HepG2 (cell line): ENCODE measurements at regions not wholly inside any gene's neighbourhood (a gene's known extent, or its start where the extent isn't known, plus 50 kb on each side); places are given as distances from the start of the nearest gene placed in this dataset.

Source experiments
- ATAC-seq: fragments of 200-7000 bp; cut with Tn5 transposase; 3 replicates; pipeline ENCODE4 v1.9.1; 2020; ENCODE audit warnings: mild to moderate bottlenecking, moderate library complexity
- BruUV-seq: library from RNA; stranded (reverse); fragments of 400-500 nt; replicated peaks from 2 replicates; lab custom pipeline; 2021; lab: Mats Ljungman, UMichigan
- CTCF ChIA-PET: fragments of 300-600 bp; formaldehyde crosslinking; extraction: SDS; loops from one replicate; lab custom pipeline; 2021; ENCODE audit warnings: low total read pairs, inconsistent platforms, low intra/inter-chr PET ratio; lab: Yijun Ruan, JAX
- POLR2A ChIA-PET: fragments of 350-600 bp; sonication (Branson Sonifier 250); formaldehyde crosslinking; loops from one replicate; lab custom pipeline; 2020; ENCODE audit warnings: antibody characterized with exemption, inconsistent platforms; lab: Yijun Ruan, JAX
- DNase-seq: peaks from one replicate; pipeline ENCODE4 v3.0.0-alpha.2; 2015; ENCODE audit warnings: low spot score
- FAIRE-seq: peaks from 3 replicates; lab custom pipeline; 2011; peaks lifted over from hg19 to GRCh38; lab: Jason Lieb, UNC
- H2AFZ ChIP-seq: one replicate; pipeline ENCODE4 v1.6.1; 2011; ENCODE audit warnings: low read length, inconsistent platforms
- H3K27ac ChIP-seq: fragments of 300-600 bp; 3 replicates; pipeline ENCODE4 v1.8.0; 2011; ENCODE audit warnings: mixed run types, mild to moderate bottlenecking, mixed read lengths, low read length, inconsistent platforms; ENCODE audit not compliant: insufficient read depth; ENCODE audit errors: extremely low read length
- H3K27me3 ChIP-seq, 2 experiments: fragments of 200-600 bp in 1 of 2; 2 replicates in 1 of 2; 3 replicates in 1 of 2; pipeline versions ENCODE4 v1.6.0 to v1.8.0; 2011; ENCODE audit warnings: low read length in 2 of 2, mild to moderate bottlenecking in 2 of 2, moderate library complexity in 2 of 2, inconsistent platforms in 1 of 2; ENCODE audit not compliant: insufficient read depth in 2 of 2, control insufficient read depth in 1 of 2
- H3K36me3 ChIP-seq, 2 experiments: fragments of 200-600 bp in 1 of 2; replicated peaks in 1 of 2; 2 replicates in 1 of 2; 3 replicates in 1 of 2; pipeline versions ENCODE4 v1.5.1 to v1.8.0; 2011; ENCODE audit warnings: low read length in 2 of 2, inconsistent platforms in 1 of 2; ENCODE audit not compliant: insufficient read depth in 2 of 2, control insufficient read depth in 1 of 2
- H3K4me1 ChIP-seq: 2 replicates; pipeline ENCODE4 v1.5.1; 2012; ENCODE audit warnings: low read length, inconsistent platforms; ENCODE audit not compliant: insufficient read depth
- H3K4me2 ChIP-seq: 2 replicates; pipeline ENCODE4 v1.6.0; 2011; ENCODE audit warnings: low read depth, low read length, inconsistent platforms
- H3K4me3 ChIP-seq, 3 experiments: fragments of 200-600 bp in 1 of 3; sonication (generic), shearing (Covaris generic) in 1 of 3; replicated peaks in 1 of 3; 2 replicates each; pipeline ENCODE4 v1.5.1; 2011 to 2016; ENCODE audit warnings: low read length in 3 of 3, inconsistent platforms in 2 of 3, low read depth in 2 of 3, mild to moderate bottlenecking in 2 of 3, control low read depth in 1 of 3, mixed read lengths in 1 of 3; ENCODE audit not compliant: insufficient read depth in 1 of 3
- H3K79me2 ChIP-seq: one replicate; pipeline ENCODE4 v1.6.1; 2011; ENCODE audit warnings: low read length, inconsistent platforms; ENCODE audit not compliant: insufficient read depth
- H3K9ac ChIP-seq: 2 replicates; pipeline ENCODE4 v1.6.0; 2011; ENCODE audit warnings: mild to moderate bottlenecking, low read depth, low read length, inconsistent platforms; ENCODE audit not compliant: insufficient read depth
- H3K9me3 ChIP-seq: 2 replicates; pipeline ENCODE4 v1.5.1; 2012; ENCODE audit warnings: mild to moderate bottlenecking, low read length
- H4K20me1 ChIP-seq: 2 replicates; pipeline ENCODE4 v1.6.0; 2011; ENCODE audit warnings: inconsistent platforms, mild to moderate bottlenecking, low read length, moderate library complexity; ENCODE audit not compliant: insufficient read depth
- RFXAP ChIP-seq: sonication (generic); formaldehyde crosslinking; IDR thresholded peaks from 2 replicates; pipeline ENCODE4 v1.4.0; 2020; ENCODE audit warnings: missing genetic modification reagents, borderline replicate concordance
- ZBTB38 ChIP-seq: sonication (generic); formaldehyde crosslinking; IDR thresholded peaks from 2 replicates; pipeline ENCODE4 v1.5.1; 2020; ENCODE audit warnings: mild to moderate bottlenecking, missing genetic modification reagents
- ZNF430 ChIP-seq: sonication (generic); formaldehyde crosslinking; IDR thresholded peaks from 2 replicates; pipeline ENCODE4 v1.9.0; 2021; ENCODE audit warnings: mild to moderate bottlenecking, missing genetic modification reagents
- WGBS: methylation state at CpG from one replicate; pipeline ENCODE4 v1.1.6; 2017; ENCODE audit warnings: low lambda C conversion rate; 5-methylcytosine and 5-hydroxymethylcytosine counted together
- in situ Hi-C: cut with HindIII; loops from 2 replicates; pipeline ENCODE4 v1.10.0; 2017; ENCODE audit warnings: low pct_unique_long_range_greater_than_20kb; ENCODE audit not compliant: extremely low pct_ligation_motif_present
- intact Hi-C: fragments of 100-400 bp; cut with micrococcal nuclease; formaldehyde crosslinking; loops from one replicate; pipeline ENCODE4 v1.10.0; 2022; ENCODE audit not compliant: unreplicated experiment
- TF ChIP-seq, protein P1 (sequence below): sonication (generic); formaldehyde crosslinking; IDR thresholded peaks from 2 replicates; pipeline ENCODE4 v1.5.1; 2020; ENCODE audit warnings: mild to moderate bottlenecking, missing genetic modification reagents, moderate library complexity

DNA sequence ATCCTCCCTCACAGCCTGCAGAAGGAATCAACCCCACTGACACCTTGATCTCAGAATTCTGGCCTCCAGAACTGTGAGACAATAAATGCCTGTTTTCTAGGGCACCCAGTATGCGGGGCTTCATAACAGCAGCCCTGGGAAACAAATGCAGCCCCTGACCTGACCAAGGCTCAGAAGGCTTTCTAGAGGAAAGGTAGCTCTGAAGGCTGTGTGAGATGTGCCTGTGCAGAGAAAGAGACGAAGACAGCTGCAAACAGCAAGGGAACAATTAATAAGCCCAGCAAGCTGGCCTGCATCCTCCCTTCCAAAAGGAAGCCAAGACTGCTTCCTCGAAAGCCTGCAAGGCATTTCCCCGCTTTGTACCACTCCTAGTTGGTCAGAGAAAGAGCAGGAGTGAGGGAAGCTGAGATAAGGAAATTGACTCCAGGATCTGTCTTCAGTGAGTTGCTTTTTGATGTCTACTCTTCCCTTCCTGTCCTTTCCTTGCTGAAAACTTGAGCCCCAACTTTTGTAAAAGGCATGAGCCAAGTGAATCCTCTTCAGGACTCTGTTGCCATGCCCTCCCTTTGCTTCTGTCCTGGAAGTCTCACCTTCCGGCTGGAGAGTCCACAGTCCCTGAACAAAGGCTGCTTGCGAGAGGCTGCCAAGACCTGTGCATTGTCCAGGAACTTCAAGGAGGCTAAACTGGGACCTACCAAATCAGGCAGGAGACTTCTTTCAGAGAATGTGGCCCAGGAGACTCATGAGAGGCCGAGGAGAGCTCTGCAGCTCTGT is 71.2 kb upstream of the ARID5B start:
- in situ Hi-C loops: no loop called here
- DNase-seq: no peak
- TF ChIP-seq ZNF430 (CRISPR knock-in tag) (0 out of 2 replicates have a peak, but pooled peaks have one; percentile 37), RFXAP (CRISPR knock-in tag) (no peak), ZBTB38 (0 out of 2 replicates have a peak, but pooled peaks have one; percentile 19)
- TF ChIP-seq, protein P1, sequence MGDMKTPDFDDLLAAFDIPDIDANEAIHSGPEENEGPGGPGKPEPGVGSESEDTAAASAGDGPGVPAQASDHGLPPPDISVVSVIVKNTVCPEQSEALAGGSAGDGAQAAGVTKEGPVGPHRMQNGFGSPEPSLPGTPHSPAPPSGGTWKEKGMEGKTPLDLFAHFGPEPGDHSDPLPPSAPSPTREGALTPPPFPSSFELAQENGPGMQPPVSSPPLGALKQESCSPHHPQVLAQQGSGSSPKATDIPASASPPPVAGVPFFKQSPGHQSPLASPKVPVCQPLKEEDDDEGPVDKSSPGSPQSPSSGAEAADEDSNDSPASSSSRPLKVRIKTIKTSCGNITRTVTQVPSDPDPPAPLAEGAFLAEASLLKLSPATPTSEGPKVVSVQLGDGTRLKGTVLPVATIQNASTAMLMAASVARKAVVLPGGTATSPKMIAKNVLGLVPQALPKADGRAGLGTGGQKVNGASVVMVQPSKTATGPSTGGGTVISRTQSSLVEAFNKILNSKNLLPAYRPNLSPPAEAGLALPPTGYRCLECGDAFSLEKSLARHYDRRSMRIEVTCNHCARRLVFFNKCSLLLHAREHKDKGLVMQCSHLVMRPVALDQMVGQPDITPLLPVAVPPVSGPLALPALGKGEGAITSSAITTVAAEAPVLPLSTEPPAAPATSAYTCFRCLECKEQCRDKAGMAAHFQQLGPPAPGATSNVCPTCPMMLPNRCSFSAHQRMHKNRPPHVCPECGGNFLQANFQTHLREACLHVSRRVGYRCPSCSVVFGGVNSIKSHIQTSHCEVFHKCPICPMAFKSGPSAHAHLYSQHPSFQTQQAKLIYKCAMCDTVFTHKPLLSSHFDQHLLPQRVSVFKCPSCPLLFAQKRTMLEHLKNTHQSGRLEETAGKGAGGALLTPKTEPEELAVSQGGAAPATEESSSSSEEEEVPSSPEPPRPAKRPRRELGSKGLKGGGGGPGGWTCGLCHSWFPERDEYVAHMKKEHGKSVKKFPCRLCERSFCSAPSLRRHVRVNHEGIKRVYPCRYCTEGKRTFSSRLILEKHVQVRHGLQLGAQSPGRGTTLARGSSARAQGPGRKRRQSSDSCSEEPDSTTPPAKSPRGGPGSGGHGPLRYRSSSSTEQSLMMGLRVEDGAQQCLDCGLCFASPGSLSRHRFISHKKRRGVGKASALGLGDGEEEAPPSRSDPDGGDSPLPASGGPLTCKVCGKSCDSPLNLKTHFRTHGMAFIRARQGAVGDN: peak; percentile 23; the same call in 1 of the 2 replicates
- FAIRE-seq: no peak
- no TSS peak for BruUV-seq
- Histone ChIP-seq H3K36me3 (no peaks in the 10 kb centered on the region), H4K20me1 (no peaks in the 10 kb centered on the region), H3K9me3 (no peaks in the 10 kb centered on the region), H3K4me1 (peaks cover 26% of the 10 kb centered on the region), H3K4me3 (peak overlapping the region; percentile 8 to 56 (median 54); a peak in 4 of 6 replicates), H3K27me3 (no peaks in the 10 kb centered on the region; a peak in 1 of 5 replicates), H3K9ac (peak overlapping the region; percentile 38; the same call in 1 of the 2 replicates), H2AFZ (peak overlapping the region; percentile 59), H3K4me2 (peak overlapping the region; percentile 90), H3K27ac (no peak overlapping the region), H3K79me2 (no peaks in the 10 kb centered on the region)
- WGBS: 61% methylated on average over 6 of the region's 7 CpGs
- ChIA-PET CTCF (no interaction called here), POLR2A (no interaction called here)
- intact Hi-C loops: loop anchor here (10.0 kb wide), 3 partner anchors 135 to 1015 kb away; partner anchors contain the start of gene RTKN2
- peak; percentile 79 for ATAC-seq
